ENCODE measurements at regions not wholly inside any gene's neighbourhood (a gene's known extent, or its start where the extent isn't known, plus 50 kb on each side); places are given as distances from the start of the nearest gene placed in this dataset.

GRCh38 chr14:54147282-54147681 lies 190.7 kb upstream of the BMP4 start:
- DNase-seq (ENCODE audit: extremely low spot score), result no peak
- Histone ChIP-seq H3K27me3 (no peaks in the 10 kb centered on the region), H3K4me1 (no peaks in the 10 kb centered on the region), H3K36me3 (no peaks in the 10 kb centered on the region), H3K4me3 (no peak overlapping the region), H3K27ac (replicated peaks in 1 of 4) (no peak overlapping the region), H3K9me3 (peaks cover 0 to 29% (median 11%) of the 10 kb centered on the region in 4 donors)
- WGBS, result 78% methylated on average over 2 of the region's 2 CpGs
- TF ChIP-seq EP300 (IDR thresholded peaks at IDR 0.05), result no peak
- TF ChIP-seq POLR2AphosphoS5 (IDR thresholded peaks at IDR 0.05), result no peak
- no peak for TF ChIP-seq POLR2A (IDR thresholded peaks at IDR 0.05; ENCODE audit: low read depth)
- no peak for TF ChIP-seq CTCF (IDR thresholded peaks at IDR 0.05)
- intact Hi-C loops (cut with DNase I), result no loop called here

GRCh38 chr14:54147758-54148157 lies 191.1 kb upstream of the BMP4 start:
- Histone ChIP-seq H3K27ac (replicated peaks in 1 of 4) (no peak overlapping the region), H3K9me3 (peaks cover 0 to 29% (median 11%) of the 10 kb centered on the region in 4 donors), H3K4me3 (no peak overlapping the region), H3K36me3 (no peaks in the 10 kb centered on the region), H3K4me1 (no peaks in the 10 kb centered on the region), H3K27me3 (no peaks in the 10 kb centered on the region)
- TF ChIP-seq EP300 (IDR thresholded peaks at IDR 0.05) (no peak), CTCF (IDR thresholded peaks at IDR 0.05) (no peak), POLR2A (IDR thresholded peaks at IDR 0.05; ENCODE audit: low read depth) (no peak), POLR2AphosphoS5 (IDR thresholded peaks at IDR 0.05) (no peak)
- DNase-seq (ENCODE audit: extremely low spot score), result no peak
- intact Hi-C loops (cut with DNase I), result no loop called here
- WGBS, result 84% methylated on average over 3 of the region's 3 CpGs

- Histone ChIP-seq H3K27ac (replicated peaks in 1 of 4) (no peak overlapping the region), H3K9me3 (peaks cover 0 to 29% (median 11%) of the 10 kb centered on the region in 4 donors), H3K36me3 (no peaks in the 10 kb centered on the region), H3K27me3 (no peaks in the 10 kb centered on the region), H3K4me1 (no peaks in the 10 kb centered on the region), H3K4me3 (no peak overlapping the region)
- intact Hi-C loops (cut with DNase I), result no loop called here
- no peak for DNase-seq (ENCODE audit: extremely low spot score)
- TF ChIP-seq EP300 (IDR thresholded peaks at IDR 0.05) (no peak), POLR2A (IDR thresholded peaks at IDR 0.05; ENCODE audit: low read depth) (no peak)
- 88% methylated on average over 3 of the region's 3 CpGs for whole genome bisulfite sequencing
Observed at GRCh38 chr14:54148251-54148650, 191.6 kb upstream of the BMP4 start.

- no peaks in the 10 kb centered on the region for H3K4me1 ChIP-seq
- no peak overlapping the region for H3K4me3 ChIP-seq
- no peaks in the 10 kb centered on the region for H3K27me3 ChIP-seq
- no peaks in the 10 kb centered on the region for H3K36me3 ChIP-seq
- 94% methylated on average over 8 of the region's 8 CpGs for WGBS
- no peak overlapping the region for H3K27ac ChIP-seq (replicated peaks in 1 of 4)
- no peak for DNase-seq (ENCODE audit: extremely low spot score)
- peaks cover 0 to 20% (median 6%) of the 10 kb centered on the region in 4 donors for H3K9me3 ChIP-seq
- intact Hi-C loops (cut with DNase I), result no loop called here
- TF ChIP-seq EP300 (IDR thresholded peaks at IDR 0.05) (no peak), POLR2A (IDR thresholded peaks at IDR 0.05; ENCODE audit: low read depth) (no peak), POLR2AphosphoS5 (IDR thresholded peaks at IDR 0.05) (no peak), CTCF (IDR thresholded peaks at IDR 0.05) (no peak)
Observed at GRCh38 chr14:54152351-54152750, 195.7 kb upstream of the BMP4 start.

- 85% methylated on average over 8 of the region's 8 CpGs for WGBS
Observed at GRCh38 chr14:54166049-54166950, 209.7 kb upstream of the BMP4 start.

More at GRCh38 chr14:54166049-54166950, 209.7 kb upstream of the BMP4 start:
- Histone ChIP-seq H3K4me3 (no peak overlapping the region), H3K27ac (replicated peaks in 1 of 4) (no peak overlapping the region), H3K4me1 (peaks cover 0 to 11% (median 3%) of the 10 kb centered on the region in 4 donors), H3K36me3 (no peaks in the 10 kb centered on the region), H3K9me3 (no peaks in the 10 kb centered on the region), H3K27me3 (peaks cover 0 to 19% (median 0%) of the 10 kb centered on the region in 4 donors)
- TF ChIP-seq POLR2AphosphoS5 (IDR thresholded peaks at IDR 0.05) (no peak), POLR2A (IDR thresholded peaks at IDR 0.05; ENCODE audit: low read depth) (no peak), CTCF (IDR thresholded peaks at IDR 0.05) (no peak), EP300 (IDR thresholded peaks at IDR 0.05) (no peak)
- no peak for DNase-seq (ENCODE audit: extremely low spot score)
- intact Hi-C loops (cut with DNase I), result no loop called here

Measured in esophagus muscularis mucosa (tissue), 4 donors.